ENCODE measurements at regions not wholly inside any gene's neighbourhood (a gene's known extent, or its start where the extent isn't known, plus 50 kb on each side); places are given as distances from the start of the nearest gene placed in this dataset.

GRCh38 chr9:118736406-118736805 lies 632.8 kb downstream of the BRINP1 start:
- peak; percentile 8 for DNase-seq (ENCODE audit: low spot score)
- Histone ChIP-seq H4K20me1 (replicated peaks; ENCODE audit: insufficient read depth) (no peaks in the 10 kb centered on the region), H3K36me3 (ENCODE audit: insufficient read depth) (no peaks in the 10 kb centered on the region), H3F3A (replicated peaks; ENCODE audit: low read depth) (no peaks in the 10 kb centered on the region), H3K4me1 (ENCODE audit: insufficient read depth) (no peaks in the 10 kb centered on the region), H2AFZ (no peak overlapping the region), H3K79me2 (replicated peaks; ENCODE audit: insufficient read depth) (no peaks in the 10 kb centered on the region), H3K27me3 (ENCODE audit: insufficient read depth) (no peaks in the 10 kb centered on the region), H3K27ac (ENCODE audit: low read depth) (no peak overlapping the region), H3K9me2 (ENCODE audit: insufficient read depth) (no peaks in the 10 kb centered on the region; the same call in 1 of the 2 replicates), H3K4me3 (no peak overlapping the region), H3K4me2 (no peak overlapping the region)
- Mint-ChIP-seq H3K4me1 (no peaks in the 10 kb centered on the region), H3K27me3 (ENCODE audit: insufficient read depth, low read depth, poor library complexity) (no peaks in the 10 kb centered on the region), H3K4me3 (no peak overlapping the region), H3K9me3 (peaks cover 29% of the 10 kb centered on the region), H3K27ac (no peak overlapping the region), H3K36me3 (ENCODE audit: low read depth) (peaks cover 19% of the 10 kb centered on the region)
- TF ChIP-seq STAT1 (IDR thresholded peaks at IDR 0.05; ENCODE audit: unreplicated experiment) (no peak), ZNF114 (CRISPR knock-in tag; IDR thresholded peaks at IDR 0.05) (no peak), ZNF462 (CRISPR knock-in tag; IDR thresholded peaks at IDR 0.05) (no peak)
- ATAC-seq: no peak

GRCh38 chr9:118751077-118751847 lies 618.0 kb downstream of the BRINP1 start:
- Histone ChIP-seq H3K36me3 (ENCODE audit: insufficient read depth) (no peaks in the 10 kb centered on the region), H3K79me2 (replicated peaks; ENCODE audit: insufficient read depth) (no peaks in the 10 kb centered on the region), H3K4me2 (no peak overlapping the region), H3K27me3 (ENCODE audit: insufficient read depth) (no peaks in the 10 kb centered on the region), H3K27ac (ENCODE audit: low read depth) (no peak overlapping the region), H3K4me1 (ENCODE audit: insufficient read depth) (no peaks in the 10 kb centered on the region), H4K20me1 (replicated peaks; ENCODE audit: insufficient read depth) (no peaks in the 10 kb centered on the region), H3K9me2 (ENCODE audit: insufficient read depth) (no peaks in the 10 kb centered on the region; the same call in 1 of the 2 replicates), H3K4me3 (no peak overlapping the region), H3F3A (replicated peaks; ENCODE audit: low read depth) (no peaks in the 10 kb centered on the region), H2AFZ (no peak overlapping the region; the same call in 1 of the 2 replicates)
- Mint-ChIP-seq H3K27me3 (ENCODE audit: insufficient read depth, low read depth, poor library complexity) (no peaks in the 10 kb centered on the region), H3K9me3 (peaks cover 3% of the 10 kb centered on the region; the same call in 1 of the 3 replicates), H3K36me3 (ENCODE audit: low read depth) (0 out of 3 replicates have a peak, but pooled peaks cover 2% of the 10 kb centered on the region), H3K4me3 (no peak overlapping the region), H3K27ac (peak overlapping the region; percentile 23; the same call in 1 of the 2 replicates), H3K4me1 (no peaks in the 10 kb centered on the region)
- DNase-seq (ENCODE audit: low spot score) (no peak), ATAC-seq (no peak)
- TF ChIP-seq ZNF114 (CRISPR knock-in tag; IDR thresholded peaks at IDR 0.05) (no peak), CREB1 (CRISPR knock-in tag; IDR thresholded peaks at IDR 0.05; ENCODE audit: low read depth) (no peak), NANOG (IDR thresholded peaks at IDR 0.05; ENCODE audit: borderline replicate concordance) (no peak), ETS1 (IDR thresholded peaks at IDR 0.05) (no peak), JUNB (IDR thresholded peaks at IDR 0.05; ENCODE audit: unreplicated experiment) (no peak), STAT1 (IDR thresholded peaks at IDR 0.05; ENCODE audit: unreplicated experiment) (no peak), EZH2 (IDR thresholded peaks at IDR 0.05; ENCODE audit: low read depth, unreplicated experiment) (no peak), ZNF331 (CRISPR knock-in tag; IDR thresholded peaks at IDR 0.05; ENCODE audit: low read depth) (no peak), POLR2AphosphoS5 (IDR thresholded peaks at IDR 0.05; ENCODE audit: low read depth) (no peak)

All from GM23338 (cell line).